Mononuclear cell (primary cell): ENCODE measurements at regions not wholly inside any gene's neighbourhood (a gene's known extent, or its start where the extent isn't known, plus 50 kb on each side); places are given as distances from the start of the nearest gene placed in this dataset.

Experiments used
- H3K27me3 ChIP-seq: 2 replicates; pipeline ENCODE4 v1.6.0; 2011; ENCODE audit warnings: low read length, control low read depth; ENCODE audit not compliant: insufficient read depth
- H3K4me1 ChIP-seq: 2 replicates; pipeline ENCODE4 v1.5.1; 2011; ENCODE audit warnings: mild to moderate bottlenecking, low read length, control low read depth; ENCODE audit not compliant: insufficient read depth
- H3K4me3 ChIP-seq: 2 replicates; pipeline ENCODE4 v1.5.1; 2011; ENCODE audit warnings: mild to moderate bottlenecking, low read length, moderate library complexity
- H3K9me3 ChIP-seq: 2 replicates; pipeline ENCODE4 v1.5.1; 2011; ENCODE audit warnings: low read depth, mild to moderate bottlenecking, control low read depth, low read length

- Histone ChIP-seq H3K9me3 (no peaks in the 10 kb centered on the region), H3K4me1 (no peaks in the 10 kb centered on the region), H3K27me3 (no peaks in the 10 kb centered on the region), H3K4me3 (no peak overlapping the region)
These were observed 1338.9 kb downstream of the MAT2B start for GRCh38 chr5:164844348-164844747.

DNA sequence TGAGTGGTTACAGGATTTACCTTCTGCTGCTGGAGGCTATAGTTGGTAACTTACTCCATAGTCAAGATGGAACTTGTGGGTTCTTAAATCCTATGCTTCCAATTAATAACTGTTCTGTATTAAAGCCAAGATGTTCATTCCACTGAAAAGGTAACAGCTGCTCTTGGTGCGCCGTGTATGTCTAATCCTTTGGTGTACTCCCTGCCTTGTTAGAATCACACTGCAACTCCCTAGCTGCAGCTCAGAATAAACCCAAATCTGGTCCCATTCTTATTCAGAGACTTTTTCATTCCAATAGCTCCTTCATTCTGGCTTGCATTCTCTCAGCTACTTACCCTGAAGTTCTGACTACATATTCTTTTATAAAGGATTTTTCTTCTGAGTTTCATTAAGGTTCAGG, 1355.5 kb downstream of the MAT2B start:
- Histone ChIP-seq H3K4me3 (no peak overlapping the region), H3K27me3 (no peaks in the 10 kb centered on the region), H3K4me1 (no peaks in the 10 kb centered on the region), H3K9me3 (no peaks in the 10 kb centered on the region)

DNA sequence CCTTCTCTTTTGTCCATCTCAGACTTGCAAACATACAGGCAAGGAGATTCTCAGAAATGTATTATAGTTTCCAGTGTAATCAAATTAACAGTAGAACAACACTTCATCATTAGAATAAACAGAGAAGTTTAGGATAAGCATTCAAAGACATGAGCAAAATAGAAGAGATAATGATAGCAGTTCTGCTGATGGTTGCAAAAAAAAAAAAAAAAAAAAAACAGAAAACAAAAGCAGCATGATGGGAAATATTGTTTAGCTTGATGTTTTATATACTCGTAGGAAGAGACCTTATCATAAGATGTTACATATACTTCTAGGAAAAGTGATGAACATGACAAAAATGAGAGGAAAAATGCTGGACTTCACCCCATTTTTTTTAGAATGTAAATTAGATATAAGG, 1356.2 kb downstream of the MAT2B start:
- Histone ChIP-seq H3K4me3 (no peak overlapping the region), H3K27me3 (no peaks in the 10 kb centered on the region), H3K4me1 (no peaks in the 10 kb centered on the region), H3K9me3 (no peaks in the 10 kb centered on the region)

- peaks cover 8% of the 10 kb centered on the region for H3K4me1 ChIP-seq
- no peaks in the 10 kb centered on the region for H3K9me3 ChIP-seq
- no peaks in the 10 kb centered on the region for H3K27me3 ChIP-seq
- no peak overlapping the region for H3K4me3 ChIP-seq
These were observed 1363.3 kb downstream of the MAT2B start for GRCh38 chr5:164868761-164869160.

DNA sequence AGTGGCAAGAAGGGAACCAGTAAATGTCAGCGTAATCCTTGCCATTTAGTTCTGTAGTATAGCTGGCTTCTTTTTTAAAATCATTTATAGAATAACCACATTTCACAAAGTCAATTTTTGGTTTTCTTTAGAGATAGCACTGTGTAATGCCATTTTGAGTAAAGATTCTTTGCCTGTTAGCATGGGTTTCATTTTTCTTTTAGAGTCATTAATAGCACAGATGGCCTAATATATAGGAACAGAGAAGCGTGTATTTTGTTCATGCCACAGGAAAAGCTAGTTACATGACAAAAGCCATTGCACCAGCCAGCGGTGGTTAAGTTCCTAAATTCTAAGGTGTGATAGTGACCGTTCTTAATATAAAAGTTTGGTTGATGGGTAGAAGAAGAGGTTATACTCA, 1363.9 kb downstream of the MAT2B start:
- Histone ChIP-seq H3K4me1 (peaks cover 8% of the 10 kb centered on the region), H3K27me3 (no peaks in the 10 kb centered on the region), H3K4me3 (no peak overlapping the region), H3K9me3 (no peaks in the 10 kb centered on the region)

GRCh38 chr5:164876793-164877192, 1371.4 kb downstream of the MAT2B start:
- no peaks in the 10 kb centered on the region for H3K27me3 ChIP-seq
- H3K4me1 ChIP-seq = no peaks in the 10 kb centered on the region
- H3K9me3 ChIP-seq = peaks cover 8% of the 10 kb centered on the region
- no peak overlapping the region for H3K4me3 ChIP-seq

GRCh38 chr5:164881442-164881841, 1376.0 kb downstream of the MAT2B start:
- Histone ChIP-seq H3K4me3 (no peak overlapping the region), H3K4me1 (no peaks in the 10 kb centered on the region), H3K9me3 (no peaks in the 10 kb centered on the region), H3K27me3 (no peaks in the 10 kb centered on the region)

DNA sequence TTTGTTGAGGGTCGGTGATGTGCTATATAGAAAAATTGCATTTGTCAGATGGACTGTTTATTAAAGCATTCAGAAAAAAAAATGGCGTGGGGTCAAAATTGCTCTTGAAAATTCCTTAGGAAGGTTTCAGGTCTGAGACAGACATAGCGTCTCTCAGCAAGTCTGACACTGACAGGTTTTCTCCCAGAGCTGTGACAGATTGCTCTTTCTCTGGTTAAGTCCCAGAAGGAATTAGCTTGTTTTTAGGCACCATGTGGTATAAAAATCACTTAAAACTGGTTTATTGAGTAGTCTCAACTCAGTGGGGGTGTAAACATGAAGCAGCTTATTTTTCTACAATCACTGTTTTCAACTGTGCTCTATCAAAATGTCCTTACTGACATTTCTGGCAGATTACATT, 1379.8 kb downstream of the MAT2B start:
- Histone ChIP-seq H3K27me3 (no peaks in the 10 kb centered on the region), H3K4me3 (no peak overlapping the region), H3K9me3 (no peaks in the 10 kb centered on the region), H3K4me1 (no peaks in the 10 kb centered on the region)

DNA sequence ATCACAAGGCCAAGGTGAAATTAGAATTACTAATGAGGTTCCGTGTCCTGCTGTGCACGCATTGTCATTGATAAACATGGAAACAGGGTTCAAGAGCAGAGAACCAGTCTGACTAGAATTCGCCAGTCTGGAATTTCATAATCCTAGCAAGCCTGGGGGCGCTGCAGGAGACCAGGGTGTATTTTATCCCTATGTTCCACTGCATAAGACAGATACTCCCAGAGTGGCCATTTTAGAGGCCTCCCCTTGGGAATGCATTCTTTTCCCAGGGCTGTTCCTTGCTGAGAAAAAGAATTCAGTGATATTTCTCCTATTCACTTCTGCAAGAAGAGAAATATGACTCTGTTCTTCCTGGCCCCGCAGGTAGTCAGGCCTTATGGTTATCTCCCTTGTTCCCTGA, 1387.7 kb downstream of the MAT2B start:
- Histone ChIP-seq H3K4me3 (no peak overlapping the region), H3K27me3 (no peaks in the 10 kb centered on the region), H3K4me1 (no peaks in the 10 kb centered on the region), H3K9me3 (peaks cover 9% of the 10 kb centered on the region)

- no peaks in the 10 kb centered on the region for H3K9me3 ChIP-seq
- H3K4me1 ChIP-seq = no peaks in the 10 kb centered on the region
- no peaks in the 10 kb centered on the region for H3K27me3 ChIP-seq
- no peak overlapping the region for H3K4me3 ChIP-seq
These were observed 1393.3 kb downstream of the MAT2B start for GRCh38 chr5:164898705-164899104.

- Histone ChIP-seq H3K9me3 (no peaks in the 10 kb centered on the region), H3K4me3 (no peak overlapping the region), H3K27me3 (no peaks in the 10 kb centered on the region), H3K4me1 (no peaks in the 10 kb centered on the region)
These were observed 1404.3 kb downstream of the MAT2B start for GRCh38 chr5:164909673-164910072.

GRCh38 chr5:164921722-164922121, 1416.3 kb downstream of the MAT2B start:
- Histone ChIP-seq H3K4me1 (no peaks in the 10 kb centered on the region), H3K9me3 (peaks cover 11% of the 10 kb centered on the region), H3K4me3 (no peak overlapping the region), H3K27me3 (no peaks in the 10 kb centered on the region)

DNA sequence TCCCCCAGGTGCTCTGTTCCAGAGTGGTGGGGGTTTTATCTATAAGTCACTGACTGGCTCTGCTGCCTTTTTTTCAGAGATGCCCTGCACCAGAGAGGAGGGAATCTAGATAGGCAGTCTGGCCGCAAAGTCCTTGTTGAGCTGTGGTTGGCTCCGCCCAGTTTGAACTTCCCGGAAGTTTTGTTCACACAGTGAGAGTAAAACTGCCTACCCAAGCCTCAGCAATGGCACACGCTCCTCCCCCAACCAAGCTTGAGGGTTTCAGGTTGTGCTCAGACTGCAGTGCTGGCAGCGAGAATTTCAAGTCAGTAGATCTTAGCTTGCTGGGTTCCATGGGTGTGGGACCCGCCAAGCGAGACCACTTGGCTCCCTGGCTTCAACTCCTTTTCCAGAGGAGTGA, 1428.6 kb downstream of the MAT2B start:
- Histone ChIP-seq H3K4me3 (no peak overlapping the region), H3K27me3 (no peaks in the 10 kb centered on the region), H3K9me3 (no peaks in the 10 kb centered on the region), H3K4me1 (no peaks in the 10 kb centered on the region)

GRCh38 chr5:164934561-164934960, 1429.1 kb downstream of the MAT2B start:
- H3K4me1 ChIP-seq = no peaks in the 10 kb centered on the region
- no peak overlapping the region for H3K4me3 ChIP-seq
- H3K27me3 ChIP-seq = no peaks in the 10 kb centered on the region
- H3K9me3 ChIP-seq = no peaks in the 10 kb centered on the region

GRCh38 chr5:164941132-164941531, 1435.7 kb downstream of the MAT2B start:
- Histone ChIP-seq H3K27me3 (no peaks in the 10 kb centered on the region), H3K9me3 (no peaks in the 10 kb centered on the region), H3K4me1 (no peaks in the 10 kb centered on the region), H3K4me3 (no peak overlapping the region)

DNA sequence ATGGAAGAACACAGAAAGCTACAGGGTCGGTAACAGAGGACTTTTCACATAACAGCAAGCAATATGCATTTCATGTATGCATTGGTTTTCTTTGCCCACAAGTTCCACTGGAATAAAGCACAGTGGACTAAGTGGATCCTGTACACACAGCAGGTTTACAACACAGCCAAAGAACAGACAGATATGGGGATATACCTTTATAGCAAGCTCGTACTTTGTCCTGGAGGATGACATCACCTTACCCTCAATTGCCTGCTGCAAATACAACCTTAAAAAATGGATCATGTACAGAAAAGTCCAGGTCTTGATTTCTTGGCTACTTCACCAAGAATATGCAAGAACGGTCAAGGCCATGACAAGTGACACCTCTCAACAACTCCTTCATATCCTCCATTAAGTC, 1445.5 kb downstream of the MAT2B start:
- no peak overlapping the region for H3K4me3 ChIP-seq
- H3K9me3 ChIP-seq = no peaks in the 10 kb centered on the region
- H3K4me1 ChIP-seq = no peaks in the 10 kb centered on the region
- H3K27me3 ChIP-seq = no peaks in the 10 kb centered on the region

- H3K4me3 ChIP-seq = no peak overlapping the region
- no peaks in the 10 kb centered on the region for H3K4me1 ChIP-seq
- H3K9me3 ChIP-seq = no peaks in the 10 kb centered on the region
- H3K27me3 ChIP-seq = no peaks in the 10 kb centered on the region
These were observed 1446.2 kb downstream of the MAT2B start for GRCh38 chr5:164951570-164951969.
